Endothelial cell of umbilical vein (primary cell): ENCODE measurements at regions not wholly inside any gene's neighbourhood (a gene's known extent, or its start where the extent isn't known, plus 50 kb on each side); places are given as distances from the start of the nearest gene placed in this dataset.

Experiments
- BruUV-seq: library from RNA; stranded (reverse); fragments of 400-500 nt; replicated peaks from 2 replicates; lab custom pipeline; 2021; lab: Mats Ljungman, UMichigan
- CTCF ChIA-PET: fragments of 300-600, 350-600 bp; sonication (Branson Sonifier 250); formaldehyde crosslinking; loops from one replicate; lab custom pipeline; 2021; ENCODE audit warnings: antibody characterized with exemption, inconsistent platforms; lab: Charles Lee
- POLR2A ChIA-PET: fragments of 300-600, 350-600 bp; sonication (Branson Sonifier 250); formaldehyde crosslinking; loops from one replicate; lab custom pipeline; 2021; ENCODE audit warnings: antibody characterized with exemption, inconsistent platforms; lab: Charles Lee
- DNase-seq: peaks from one replicate; pipeline ENCODE4 v3.0.0-alpha.2; 2011; ENCODE audit warnings: low read depth, low spot score
- FAIRE-seq: peaks from 2 replicates; lab custom pipeline; 2011; peaks lifted over from hg19 to GRCh38; lab: Jason Lieb, UNC
- H2AFZ ChIP-seq: 2 replicates; pipeline ENCODE4 v1.6.0; 2012; ENCODE audit warnings: low read depth, low read length, control low read depth, inconsistent platforms
- H3K27ac ChIP-seq: 2 replicates; pipeline ENCODE4 v1.5.1; 2011; ENCODE audit warnings: low read depth, mild to moderate bottlenecking, control low read depth, low read length, moderate library complexity; ENCODE audit not compliant: insufficient read depth
- H3K27me3 ChIP-seq, 2 experiments: 2 replicates each; pipeline versions ENCODE4 v1.6.0 to v1.6.1; 2011; ENCODE audit warnings: low read length in 2 of 2, mixed read lengths in 1 of 2; ENCODE audit not compliant: control insufficient read depth in 2 of 2, insufficient read depth in 2 of 2
- H3K36me3 ChIP-seq, 2 experiments: 2 replicates in 1 of 2; 3 replicates in 1 of 2; pipeline ENCODE4 v1.5.1; 2011; ENCODE audit warnings: low read length in 2 of 2, mild to moderate bottlenecking in 1 of 2, moderate library complexity in 1 of 2; ENCODE audit not compliant: control insufficient read depth in 2 of 2, insufficient read depth in 2 of 2; ENCODE audit errors: extremely low read depth in 1 of 2
- H3K4me1 ChIP-seq: 3 replicates; pipeline ENCODE4 v1.5.1; 2011; ENCODE audit warnings: mild to moderate bottlenecking, low read length; ENCODE audit not compliant: control insufficient read depth, insufficient read depth; ENCODE audit errors: extremely low read depth
- H3K4me2 ChIP-seq: 2 replicates; pipeline ENCODE4 v1.6.1; 2011; ENCODE audit warnings: low read length, control low read depth, mixed read lengths; ENCODE audit not compliant: insufficient read depth
- H3K4me3 ChIP-seq, 3 experiments: fragments of 200-600 bp in 1 of 3; sonication (generic), shearing (Covaris generic) in 1 of 3; replicated peaks in 1 of 3; 2 replicates each; pipeline ENCODE4 v1.5.1; 2011 to 2016; ENCODE audit warnings: control low read depth in 3 of 3, low read length in 3 of 3, mild to moderate bottlenecking in 2 of 3, inconsistent platforms in 1 of 3, low read depth in 1 of 3, moderate library complexity in 1 of 3; ENCODE audit not compliant: insufficient read depth in 1 of 3
- H3K79me2 ChIP-seq: 2 replicates; pipeline ENCODE4 v1.6.0; 2012; ENCODE audit warnings: low read length, inconsistent platforms; ENCODE audit not compliant: control insufficient read depth, insufficient read depth
- H3K9ac ChIP-seq: replicated peaks from 2 replicates; pipeline ENCODE3; 2011; ENCODE audit warnings: low read length, control low read depth; ENCODE audit not compliant: insufficient read depth; ENCODE audit errors: extremely low read depth
- H3K9me1 ChIP-seq: replicated peaks from 3 replicates; pipeline ENCODE4 v1.6.0; 2011; ENCODE audit warnings: mild to moderate bottlenecking, low read length; ENCODE audit not compliant: control insufficient read depth, insufficient read depth; ENCODE audit errors: extremely low read depth
- H3K9me3 ChIP-seq: replicated peaks from 2 replicates; pipeline ENCODE4 v1.5.1; 2012; ENCODE audit warnings: low read length, inconsistent platforms; ENCODE audit not compliant: control insufficient read depth, insufficient read depth
- H4K20me1 ChIP-seq: replicated peaks from 2 replicates; pipeline ENCODE3; 2011; ENCODE audit warnings: mild to moderate bottlenecking, low read length; ENCODE audit not compliant: control insufficient read depth, insufficient read depth; ENCODE audit errors: extremely low read depth
- EZH2 ChIP-seq: IDR thresholded peaks from 2 replicates; pipeline ENCODE4 v1.6.1; 2012; ENCODE audit warnings: borderline replicate concordance, low read depth, mild to moderate bottlenecking, moderate library complexity, low read length, inconsistent platforms; ENCODE audit not compliant: severe bottlenecking
- FOS ChIP-seq: IDR thresholded peaks from 2 replicates; pipeline ENCODE4 v1.6.1; 2011; ENCODE audit warnings: mild to moderate bottlenecking, low read length, moderate library complexity, borderline replicate concordance; ENCODE audit not compliant: insufficient read depth
- GATA2 ChIP-seq: IDR thresholded peaks from 2 replicates; pipeline ENCODE4 v1.7.0; 2011; ENCODE audit warnings: low read depth, mild to moderate bottlenecking, moderate library complexity, mixed read lengths, low read length; ENCODE audit not compliant: insufficient read length, insufficient read depth
- JUN ChIP-seq: IDR thresholded peaks from 2 replicates; pipeline ENCODE4 v1.6.1; 2011; ENCODE audit warnings: borderline replicate concordance, low read depth; ENCODE audit not compliant: insufficient read length, insufficient read depth
- MAX ChIP-seq: IDR thresholded peaks from 2 replicates; pipeline ENCODE4 v1.6.1; 2011; ENCODE audit not compliant: insufficient read depth, insufficient read length
- MYC ChIP-seq: IDR thresholded peaks from one replicate; pipeline ENCODE4 v1.6.1; 2011; ENCODE audit warnings: mild to moderate bottlenecking, low read depth, low read length
- POLR2A ChIP-seq: IDR thresholded peaks from 2 replicates; pipeline ENCODE4 v1.6.1; 2012; ENCODE audit warnings: low read depth, mild to moderate bottlenecking, control low read depth, low read length
- POLR2AphosphoS5 ChIP-seq: IDR thresholded peaks from 2 replicates; pipeline ENCODE4 v1.6.1; 2012; ENCODE audit warnings: low read depth, mild to moderate bottlenecking, control low read depth, low read length, moderate library complexity; ENCODE audit not compliant: insufficient read depth
- dilution Hi-C: fragments of 300-500 bp; cut with MboI; formaldehyde crosslinking; loops from one replicate; pipeline ENCODE4 v1.15.0; 2019; ENCODE audit warnings: low sequenced_read_pairs; ENCODE audit not compliant: extremely low pct_ligation_motif_present
- intact Hi-C: fragments of 100-400 bp; cut with micrococcal nuclease; formaldehyde crosslinking; loops from one replicate; pipeline ENCODE4 v1.10.0; 2022
- TF ChIP-seq, protein P1 (sequence below), 2 donors: IDR thresholded peaks; 1 replicate in 1 of 2; 2 replicates in 1 of 2; pipeline ENCODE4 v1.5.1; 2011; ENCODE audit warnings: low read length in 2 of 2, mild to moderate bottlenecking in 2 of 2, moderate library complexity in 2 of 2, control low read depth in 1 of 2, inconsistent platforms in 1 of 2, low read depth in 1 of 2; ENCODE audit not compliant: insufficient read depth in 1 of 2; ENCODE audit errors: extremely low read depth in 1 of 2

DNA sequence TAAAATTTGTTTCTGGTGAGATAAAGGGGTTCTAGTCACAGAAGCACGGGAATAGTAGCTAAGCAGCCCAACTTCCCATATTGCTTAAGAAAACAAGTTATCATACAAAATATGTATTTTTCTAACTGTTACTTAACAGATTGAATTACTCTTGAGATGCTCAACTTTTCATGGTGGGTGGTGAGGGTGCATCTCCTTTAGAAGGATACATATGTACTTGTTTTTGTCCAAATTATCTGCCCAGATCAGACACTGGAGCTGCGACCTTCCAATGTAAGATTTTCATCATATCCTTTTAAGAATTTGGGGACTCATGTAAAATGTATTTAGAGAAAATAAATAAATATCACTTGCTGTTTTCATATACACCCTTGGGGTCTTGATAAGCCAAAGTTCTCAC, 252.2 kb upstream of the SOX2 start:
- BruUV-seq, result no TSS peak
- CTCF ChIA-PET, result interaction anchor here (0.9 to 1.4 kb wide), 4 partner anchors 100 to 243 kb away, joined by 3 to 7 read pairs (median 3); no protein-coding TSS in a partner anchor
- no peak for FAIRE-seq
- dilution Hi-C loops (no loop called here), intact Hi-C loops (no loop called here)
- H2AFZ ChIP-seq, result no peak overlapping the region
- no peaks in the 10 kb centered on the region for H3K27me3 ChIP-seq
- no peaks in the 10 kb centered on the region for H3K79me2 ChIP-seq
- no peak overlapping the region for H3K4me2 ChIP-seq
- H4K20me1 ChIP-seq, result no peaks in the 10 kb centered on the region
- TF ChIP-seq POLR2A, result no peak
- no peak for TF ChIP-seq POLR2AphosphoS5
- no peak for TF ChIP-seq JUN
- TF ChIP-seq GATA2, result no peak
- TF ChIP-seq FOS, result no peak
- TF ChIP-seq MYC, result no peak
- no peak for TF ChIP-seq MAX
- TF ChIP-seq, protein P1, sequence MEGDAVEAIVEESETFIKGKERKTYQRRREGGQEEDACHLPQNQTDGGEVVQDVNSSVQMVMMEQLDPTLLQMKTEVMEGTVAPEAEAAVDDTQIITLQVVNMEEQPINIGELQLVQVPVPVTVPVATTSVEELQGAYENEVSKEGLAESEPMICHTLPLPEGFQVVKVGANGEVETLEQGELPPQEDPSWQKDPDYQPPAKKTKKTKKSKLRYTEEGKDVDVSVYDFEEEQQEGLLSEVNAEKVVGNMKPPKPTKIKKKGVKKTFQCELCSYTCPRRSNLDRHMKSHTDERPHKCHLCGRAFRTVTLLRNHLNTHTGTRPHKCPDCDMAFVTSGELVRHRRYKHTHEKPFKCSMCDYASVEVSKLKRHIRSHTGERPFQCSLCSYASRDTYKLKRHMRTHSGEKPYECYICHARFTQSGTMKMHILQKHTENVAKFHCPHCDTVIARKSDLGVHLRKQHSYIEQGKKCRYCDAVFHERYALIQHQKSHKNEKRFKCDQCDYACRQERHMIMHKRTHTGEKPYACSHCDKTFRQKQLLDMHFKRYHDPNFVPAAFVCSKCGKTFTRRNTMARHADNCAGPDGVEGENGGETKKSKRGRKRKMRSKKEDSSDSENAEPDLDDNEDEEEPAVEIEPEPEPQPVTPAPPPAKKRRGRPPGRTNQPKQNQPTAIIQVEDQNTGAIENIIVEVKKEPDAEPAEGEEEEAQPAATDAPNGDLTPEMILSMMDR (IDR thresholded peaks at IDR 0.05; ENCODE audit: extremely low read depth in 1 of 2, insufficient read depth in 1 of 2, low read depth in 1 of 2, low read length in 2 of 2), result no peak
- no peak for TF ChIP-seq EZH2
- no peak overlapping the region for H3K27ac ChIP-seq
- no peaks in the 10 kb centered on the region for H3K36me3 ChIP-seq
- no peak overlapping the region for H3K9ac ChIP-seq
- H3K9me3 ChIP-seq, result no peaks in the 10 kb centered on the region
- H3K4me1 ChIP-seq, result no peaks in the 10 kb centered on the region
- H3K4me3 ChIP-seq, result no peak overlapping the region
- no peak for DNase-seq
- H3K9me1 ChIP-seq, result no peaks in the 10 kb centered on the region
- POLR2A ChIA-PET, result no interaction called here
